VCaP (cell line): ENCODE measurements at regions not wholly inside any gene's neighbourhood (a gene's known extent, or its start where the extent isn't known, plus 50 kb on each side); places are given as distances from the start of the nearest gene placed in this dataset.
A peak's percentile ranks its signal among the peaks of the same experiment; 100 is the strongest.

ENCODE experiments used
- H3K27ac ChIP-seq: fragments of 450-650 bp; 2 replicates; pipeline ENCODE4 v1.5.1; 2017
- TF ChIP-seq, protein P1 (sequence below): fragments of 450-650 bp; conservative IDR thresholded peaks from 2 replicates; pipeline ENCODE4 v1.5.1; 2017; ENCODE audit warnings: mild to moderate bottlenecking, moderate library complexity

- peak overlapping the region; percentile 34 for H3K27ac ChIP-seq
- TF ChIP-seq, protein P1, sequence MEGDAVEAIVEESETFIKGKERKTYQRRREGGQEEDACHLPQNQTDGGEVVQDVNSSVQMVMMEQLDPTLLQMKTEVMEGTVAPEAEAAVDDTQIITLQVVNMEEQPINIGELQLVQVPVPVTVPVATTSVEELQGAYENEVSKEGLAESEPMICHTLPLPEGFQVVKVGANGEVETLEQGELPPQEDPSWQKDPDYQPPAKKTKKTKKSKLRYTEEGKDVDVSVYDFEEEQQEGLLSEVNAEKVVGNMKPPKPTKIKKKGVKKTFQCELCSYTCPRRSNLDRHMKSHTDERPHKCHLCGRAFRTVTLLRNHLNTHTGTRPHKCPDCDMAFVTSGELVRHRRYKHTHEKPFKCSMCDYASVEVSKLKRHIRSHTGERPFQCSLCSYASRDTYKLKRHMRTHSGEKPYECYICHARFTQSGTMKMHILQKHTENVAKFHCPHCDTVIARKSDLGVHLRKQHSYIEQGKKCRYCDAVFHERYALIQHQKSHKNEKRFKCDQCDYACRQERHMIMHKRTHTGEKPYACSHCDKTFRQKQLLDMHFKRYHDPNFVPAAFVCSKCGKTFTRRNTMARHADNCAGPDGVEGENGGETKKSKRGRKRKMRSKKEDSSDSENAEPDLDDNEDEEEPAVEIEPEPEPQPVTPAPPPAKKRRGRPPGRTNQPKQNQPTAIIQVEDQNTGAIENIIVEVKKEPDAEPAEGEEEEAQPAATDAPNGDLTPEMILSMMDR = no peak
Measured at GRCh38 chr15:69664572-69665571, 212.3 kb downstream of the RPLP1 start.

GRCh38 chr15:69665641-69666111, 213.1 kb downstream of the RPLP1 start:
- TF ChIP-seq, protein P1 = no peak
- peak overlapping the region; percentile 34 for H3K27ac ChIP-seq

DNA sequence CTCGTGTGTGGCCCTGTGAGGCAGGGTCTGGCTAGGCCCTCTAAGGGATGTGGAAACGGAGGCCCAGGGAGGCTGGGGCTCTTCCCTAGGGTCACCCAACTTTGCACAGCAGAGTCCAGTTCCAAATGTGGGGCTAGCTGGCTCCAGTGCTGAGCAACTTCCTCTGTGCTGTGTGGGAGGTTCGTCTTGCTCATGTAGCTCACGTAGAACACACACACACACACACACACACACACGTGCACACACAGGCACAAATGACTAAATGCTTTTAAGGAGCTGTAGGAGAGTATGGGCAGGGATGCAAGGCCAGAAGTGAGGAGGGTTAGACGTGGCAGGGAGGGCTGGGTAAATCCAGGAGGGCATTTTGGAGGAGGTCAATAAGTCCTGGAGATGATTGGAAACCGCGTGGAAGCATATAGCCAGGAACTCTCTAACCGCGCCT, 213.8 kb downstream of the RPLP1 start:
- H3K27ac ChIP-seq = no peak overlapping the region
- TF ChIP-seq, protein P1 = no peak

DNA sequence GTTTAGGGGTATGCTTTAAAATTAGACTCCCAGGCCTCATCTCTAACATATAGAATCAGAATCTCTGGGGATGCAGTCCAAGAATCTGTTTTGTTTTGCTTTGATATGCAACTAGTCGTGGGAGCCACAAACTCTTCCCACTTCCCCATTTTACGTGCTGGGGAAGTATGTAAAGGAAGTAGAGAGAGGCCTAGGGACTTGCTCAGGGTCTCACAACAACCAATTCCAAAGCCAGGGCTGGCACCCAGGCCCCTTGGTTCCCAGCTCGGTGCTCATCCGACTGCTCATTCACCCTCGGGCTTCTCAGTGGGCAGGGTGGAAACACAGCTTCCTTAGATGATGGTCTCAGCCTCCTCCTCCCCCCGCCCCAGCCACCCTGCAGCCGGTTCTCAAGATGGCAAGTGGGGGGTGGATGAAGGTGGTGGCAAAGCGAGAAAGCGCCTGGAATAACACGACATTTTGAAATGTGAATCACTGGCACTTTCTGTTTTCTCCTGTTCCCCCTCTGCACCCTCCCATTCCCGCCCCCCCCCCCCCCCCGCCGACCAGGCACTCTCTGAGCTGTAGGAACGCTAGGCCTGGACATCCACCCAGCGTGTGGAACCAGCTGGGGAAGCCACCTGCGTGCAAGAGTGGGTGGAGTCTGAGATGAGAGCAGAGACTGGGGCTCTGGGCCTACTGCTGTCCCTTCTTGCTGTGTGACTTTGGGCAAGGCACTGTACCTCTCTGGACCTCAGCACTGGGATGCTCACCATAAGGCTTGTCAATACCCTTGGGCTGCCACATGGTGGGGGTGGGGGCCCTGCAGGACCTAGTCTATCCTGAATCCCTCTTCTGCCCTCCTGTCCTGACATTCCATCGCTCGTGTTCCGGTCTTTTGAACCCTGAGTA, 214.5 kb downstream of the RPLP1 start:
- TF ChIP-seq, protein P1 = no peak
- H3K27ac ChIP-seq = no peak overlapping the region

DNA sequence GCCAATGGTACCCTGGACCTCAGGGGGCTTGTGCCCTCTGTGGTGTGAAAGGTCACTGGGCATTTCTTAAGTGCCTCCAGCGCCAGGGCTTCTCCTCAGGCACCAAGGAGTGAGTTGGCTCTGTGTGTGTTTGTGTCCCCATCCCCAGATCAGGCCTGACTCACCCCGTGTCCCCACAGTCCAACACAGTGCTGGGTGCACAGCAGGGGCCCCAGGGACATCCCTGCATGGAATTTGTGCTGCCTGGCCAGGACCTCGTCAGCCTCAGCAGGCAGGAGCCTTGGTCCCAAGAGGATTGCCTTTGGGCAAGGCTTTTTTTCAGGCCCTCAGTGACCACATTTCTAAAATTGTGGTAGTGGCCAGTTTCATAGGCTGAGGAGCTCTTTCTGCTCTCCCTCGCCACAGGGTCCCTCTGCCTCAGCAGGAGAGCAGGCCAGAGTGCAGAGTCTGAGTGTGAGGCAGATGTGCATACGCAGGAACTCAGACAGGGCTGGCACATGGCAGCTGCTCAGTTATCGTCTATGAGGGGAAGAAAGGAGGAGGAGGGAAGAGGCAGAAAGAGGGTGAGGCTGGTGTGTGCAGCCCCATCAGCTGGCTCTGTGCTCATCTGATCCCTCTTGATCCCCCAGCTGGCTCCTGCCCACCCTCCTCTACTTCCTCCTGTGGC, 215.6 kb downstream of the RPLP1 start:
- TF ChIP-seq, protein P1 = no peak
- no peak overlapping the region for H3K27ac ChIP-seq

DNA sequence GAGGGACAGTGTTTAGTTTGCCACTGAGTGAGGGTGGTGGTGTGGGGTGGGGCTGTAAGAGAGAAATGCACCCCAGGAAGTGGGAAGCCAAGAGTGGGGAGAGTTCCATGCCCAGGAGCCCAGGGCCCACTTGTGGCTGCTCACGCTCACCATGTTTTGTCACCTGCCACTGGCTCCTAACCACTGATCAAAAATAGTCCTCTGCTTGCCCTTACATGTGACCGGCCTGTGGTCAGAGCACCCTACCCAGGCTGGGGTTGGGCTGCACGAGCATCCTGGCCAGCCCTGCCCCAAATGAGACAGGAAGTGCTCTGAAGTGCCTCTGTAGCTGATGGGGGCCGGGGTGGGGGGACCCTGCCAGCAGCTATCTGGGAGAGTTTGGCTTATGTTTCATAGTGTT, 216.3 kb downstream of the RPLP1 start:
- H3K27ac ChIP-seq = no peak overlapping the region
- TF ChIP-seq, protein P1 = no peak
